DOHH2 (cell line): ENCODE measurements at regions not wholly inside any gene's neighbourhood (a gene's known extent, or its start where the extent isn't known, plus 50 kb on each side); places are given as distances from the start of the nearest gene placed in this dataset.

ENCODE experiments used
- CTCF ChIP-seq: fragments of 200-600 bp; sonication (generic); IDR thresholded peaks from one replicate; pipeline ENCODE4 v1.5.1; 2014; ENCODE audit warnings: antibody characterized with exemption, mild to moderate bottlenecking, low read depth, low read length; ENCODE audit not compliant: poor library complexity, severe bottlenecking
- EZH2phosphoT487 ChIP-seq: fragments of 200-600 bp; sonication (generic); IDR thresholded peaks from 2 replicates; pipeline ENCODE4 v1.6.1; 2017; ENCODE audit warnings: borderline replicate concordance, mild to moderate bottlenecking, antibody characterized with exemption, low read length, moderate library complexity, mixed read lengths

GRCh38 chr2:58460670-58461069 is 219.5 kb upstream of the FANCL start:
- no peak for TF ChIP-seq CTCF
- TF ChIP-seq EZH2phosphoT487: no peak
